NT2/D1 (cell line): ENCODE measurements at regions not wholly inside any gene's neighbourhood (a gene's known extent, or its start where the extent isn't known, plus 50 kb on each side); places are given as distances from the start of the nearest gene placed in this dataset.

Experiments used
- SUZ12 ChIP-seq: IDR thresholded peaks from 2 replicates; pipeline ENCODE4 v1.6.1; 2011; ENCODE audit not compliant: insufficient read length, insufficient read depth; ENCODE audit errors: extremely low read depth
- YY1 ChIP-seq: IDR thresholded peaks from 2 replicates; pipeline ENCODE4 v1.6.1; 2011; ENCODE audit not compliant: insufficient read length, insufficient read depth
- ZNF274 ChIP-seq: IDR thresholded peaks from 2 replicates; pipeline ENCODE4 v1.6.1; 2011; ENCODE audit warnings: mild to moderate bottlenecking, low read depth, low read length

DNA sequence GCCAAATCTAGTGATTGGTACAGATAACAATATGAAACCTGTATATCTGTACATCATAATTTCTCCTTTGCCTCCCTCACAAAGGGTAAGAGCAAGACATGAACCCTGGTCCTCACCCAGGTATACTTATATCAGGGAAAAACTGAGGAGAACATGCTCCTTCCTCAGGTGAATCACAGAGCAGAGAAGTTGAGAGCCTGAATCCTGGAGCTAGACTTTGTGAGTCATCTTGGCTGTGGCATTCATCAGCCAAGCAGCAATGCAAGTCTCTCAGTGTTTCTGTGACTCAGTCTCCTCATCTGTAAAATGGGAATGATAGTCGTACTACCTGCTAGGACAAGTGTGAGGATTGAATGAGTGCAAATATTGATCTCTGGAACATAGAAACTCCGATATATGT lies 165.7 kb upstream of the ADAMTS9 start:
- TF ChIP-seq ZNF274 (no peak), YY1 (no peak), SUZ12 (no peak)
